HEK293 (cell line): ENCODE measurements at regions not wholly inside any gene's neighbourhood (a gene's known extent, or its start where the extent isn't known, plus 50 kb on each side); places are given as distances from the start of the nearest gene placed in this dataset.

ENCODE experiments used
- CTCF ChIA-PET: fragments of 350-600 bp; formaldehyde crosslinking; extraction: SDS; loops from one replicate; lab custom pipeline; 2021; ENCODE audit warnings: antibody characterized with exemption; lab: Yijun Ruan, JAX
- POLR2A ChIA-PET: fragments of 300-600 bp; formaldehyde crosslinking; extraction: SDS; loops from one replicate; lab custom pipeline; 2020; ENCODE audit warnings: antibody characterized with exemption, inconsistent platforms; lab: Yijun Ruan, JAX
- H3K27ac ChIP-seq: fragments of 200-500 bp; sonication (Bioruptor generic); 2 replicates; pipeline ENCODE4 v1.5.1; 2014; ENCODE audit warnings: low read depth, low read length, control low read depth, inconsistent platforms; ENCODE audit errors: extremely low read depth
- H3K36me3 ChIP-seq, 2 experiments: fragments of 200-500 bp in 1 of 2; sonication (Bioruptor generic) in 1 of 2; 1 replicate in 1 of 2; 2 replicates in 1 of 2; pipeline ENCODE4 v1.5.1; 2014 to 2017; ENCODE audit warnings: inconsistent platforms in 2 of 2, low read length in 2 of 2; ENCODE audit not compliant: control insufficient read depth in 2 of 2, insufficient read depth in 1 of 2
- H3K4me1 ChIP-seq: fragments of 200-500 bp; sonication (Bioruptor generic); 2 replicates; pipeline ENCODE4 v1.5.1; 2014; ENCODE audit warnings: mild to moderate bottlenecking, low read length, inconsistent platforms; ENCODE audit not compliant: control insufficient read depth, insufficient read depth
- H3K4me3 ChIP-seq: 2 replicates; pipeline ENCODE4 v1.5.1; 2011; ENCODE audit warnings: low read depth, mild to moderate bottlenecking, control low read depth, low read length, moderate library complexity
- H3K9me3 ChIP-seq: fragments of 200-500 bp; sonication (Bioruptor generic); 2 replicates; pipeline ENCODE4 v1.5.1; 2014; ENCODE audit warnings: low read depth, low read length, inconsistent platforms; ENCODE audit not compliant: control insufficient read depth, insufficient read depth
- KLF7 ChIP-seq: fragments of 450-650 bp; formaldehyde crosslinking; IDR thresholded peaks from 2 replicates; pipeline ENCODE4 v1.5.1; 2016; ENCODE audit warnings: missing biosample characterization, missing genetic modification characterization, borderline replicate concordance
- SCRT2 ChIP-seq: fragments of 450-650 bp; formaldehyde crosslinking; IDR thresholded peaks from 2 replicates; pipeline ENCODE4 v1.5.1; 2016; ENCODE audit warnings: missing biosample characterization, missing genetic modification characterization
- TCF7L2 ChIP-seq: IDR thresholded peaks from 2 replicates; pipeline ENCODE4 v1.6.1; 2011; ENCODE audit warnings: low read depth, mild to moderate bottlenecking, inconsistent platforms, low read length, moderate library complexity, borderline replicate concordance
- TRIM28 ChIP-seq: IDR thresholded peaks from 2 replicates; pipeline ENCODE4 v1.6.1; 2011; ENCODE audit warnings: low read length, control low read depth, borderline replicate concordance
- ZBTB1 ChIP-seq: fragments of 450-650 bp; formaldehyde crosslinking; IDR thresholded peaks from 2 replicates; pipeline ENCODE4 v1.5.1; 2016; ENCODE audit warnings: missing biosample characterization, missing genetic modification characterization
- ZBTB48 ChIP-seq: fragments of 450-650 bp; formaldehyde crosslinking; IDR thresholded peaks from 2 replicates; pipeline ENCODE4 v1.5.1; 2016; ENCODE audit warnings: missing biosample characterization, missing genetic modification characterization
- ZFP69B ChIP-seq: fragments of 450-650 bp; formaldehyde crosslinking; IDR thresholded peaks from 2 replicates; pipeline ENCODE4 v1.5.1; 2016; ENCODE audit warnings: missing biosample characterization, missing genetic modification characterization
- ZNF121 ChIP-seq: fragments of 450-650 bp; formaldehyde crosslinking; IDR thresholded peaks from 2 replicates; pipeline ENCODE4 v1.5.1; 2016; ENCODE audit warnings: missing biosample characterization, missing genetic modification characterization
- ZNF174 ChIP-seq: fragments of 450-650 bp; formaldehyde crosslinking; IDR thresholded peaks from 2 replicates; pipeline ENCODE4 v1.5.0; 2017; ENCODE audit warnings: missing biosample characterization, mild to moderate bottlenecking, missing genetic modification characterization
- ZNF175 ChIP-seq: fragments of 450-650 bp; formaldehyde crosslinking; IDR thresholded peaks from 2 replicates; pipeline ENCODE4 v1.5.1; 2016; ENCODE audit warnings: missing biosample characterization, missing genetic modification characterization
- ZNF248 ChIP-seq: fragments of 450-650 bp; formaldehyde crosslinking; IDR thresholded peaks from 2 replicates; pipeline ENCODE4 v1.5.1; 2017; ENCODE audit warnings: missing biosample characterization, missing genetic modification characterization
- ZNF266 ChIP-seq: fragments of 450-650 bp; formaldehyde crosslinking; IDR thresholded peaks from 2 replicates; pipeline ENCODE4 v1.5.1; 2016; ENCODE audit warnings: missing biosample characterization, missing genetic modification characterization, low read depth
- ZNF433 ChIP-seq: fragments of 450-650 bp; formaldehyde crosslinking; IDR thresholded peaks from 2 replicates; pipeline ENCODE4 v1.5.1; 2016; ENCODE audit warnings: missing biosample characterization, missing genetic modification characterization, low read depth
- ZNF48 ChIP-seq: fragments of 450-650 bp; formaldehyde crosslinking; IDR thresholded peaks from 2 replicates; pipeline ENCODE4 v1.5.1; 2016; ENCODE audit warnings: missing biosample characterization, missing genetic modification characterization
- ZNF510 ChIP-seq: fragments of 450-650 bp; formaldehyde crosslinking; IDR thresholded peaks from 2 replicates; pipeline ENCODE4 v1.5.1; 2018; ENCODE audit warnings: mild to moderate bottlenecking, missing genetic modification characterization, missing biosample characterization; ENCODE audit not compliant: insufficient replicate concordance
- ZNF585B ChIP-seq: fragments of 450-650 bp; formaldehyde crosslinking; IDR thresholded peaks from 2 replicates; pipeline ENCODE4 v1.5.1; 2016; ENCODE audit warnings: missing biosample characterization, missing genetic modification characterization
- ZNF654 ChIP-seq: fragments of 450-650 bp; formaldehyde crosslinking; IDR thresholded peaks from 2 replicates; pipeline ENCODE4 v1.5.1; 2016; ENCODE audit warnings: low read depth, missing biosample characterization, missing genetic modification characterization
- ZNF707 ChIP-seq: fragments of 450-650 bp; formaldehyde crosslinking; IDR thresholded peaks from 2 replicates; pipeline ENCODE4 v1.5.1; 2016; ENCODE audit warnings: missing biosample characterization, missing genetic modification characterization
- ZNF843 ChIP-seq: fragments of 450-650 bp; formaldehyde crosslinking; IDR thresholded peaks from 2 replicates; pipeline ENCODE4 v1.5.1; 2016; ENCODE audit warnings: missing biosample characterization, missing genetic modification characterization
- ZXDB ChIP-seq: fragments of 450-650 bp; formaldehyde crosslinking; IDR thresholded peaks from 2 replicates; pipeline ENCODE4 v1.5.1; 2016; ENCODE audit warnings: missing biosample characterization, missing genetic modification characterization
- TF ChIP-seq, protein P1 (sequence below): fragments of 450-650 bp; formaldehyde crosslinking; IDR thresholded peaks from 2 replicates; pipeline ENCODE4 v1.5.1; 2016; ENCODE audit warnings: missing biosample characterization, missing genetic modification characterization
- TF ChIP-seq, protein P2 (sequence below): fragments of 450-650 bp; formaldehyde crosslinking; IDR thresholded peaks from 2 replicates; pipeline ENCODE4 v1.5.1; 2016; ENCODE audit warnings: missing biosample characterization, missing genetic modification characterization

DNA sequence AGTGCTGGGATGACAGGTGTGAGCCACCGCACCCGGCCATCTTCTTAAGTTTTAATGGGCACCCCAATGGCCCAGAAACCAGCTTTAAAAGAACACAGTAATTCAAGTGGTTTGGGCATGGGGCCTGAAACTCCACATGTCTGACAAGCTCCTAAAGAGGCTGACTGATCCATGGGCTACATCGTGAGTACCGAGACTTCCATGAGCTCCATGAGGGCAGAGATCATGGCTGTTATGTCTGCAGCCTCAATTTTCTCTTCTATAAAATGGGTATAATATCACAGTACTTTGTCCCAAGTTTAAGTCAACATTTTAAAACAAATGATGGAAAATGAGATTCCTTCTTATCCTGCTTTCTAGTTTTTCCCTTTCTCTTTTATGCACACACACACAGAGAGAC, 397.6 kb upstream of the MAF start:
- POLR2A ChIA-PET = no interaction called here
- CTCF ChIA-PET = interaction anchor here (0.6 to 1.7 kb wide), 5 partner anchors 8 to 529 kb away, joined by 3 to 12 read pairs (median 3); no protein-coding TSS in a partner anchor
- H3K4me1 ChIP-seq = no peaks in the 10 kb centered on the region
- H3K36me3 ChIP-seq = no peaks in the 10 kb centered on the region
- H3K4me3 ChIP-seq = no peak overlapping the region
- no peak overlapping the region for H3K27ac ChIP-seq
- no peak for TF ChIP-seq ZNF585B (tag by site-specific recombination)
- TF ChIP-seq ZNF433 (tag by site-specific recombination) = no peak
- TF ChIP-seq, protein P1, sequence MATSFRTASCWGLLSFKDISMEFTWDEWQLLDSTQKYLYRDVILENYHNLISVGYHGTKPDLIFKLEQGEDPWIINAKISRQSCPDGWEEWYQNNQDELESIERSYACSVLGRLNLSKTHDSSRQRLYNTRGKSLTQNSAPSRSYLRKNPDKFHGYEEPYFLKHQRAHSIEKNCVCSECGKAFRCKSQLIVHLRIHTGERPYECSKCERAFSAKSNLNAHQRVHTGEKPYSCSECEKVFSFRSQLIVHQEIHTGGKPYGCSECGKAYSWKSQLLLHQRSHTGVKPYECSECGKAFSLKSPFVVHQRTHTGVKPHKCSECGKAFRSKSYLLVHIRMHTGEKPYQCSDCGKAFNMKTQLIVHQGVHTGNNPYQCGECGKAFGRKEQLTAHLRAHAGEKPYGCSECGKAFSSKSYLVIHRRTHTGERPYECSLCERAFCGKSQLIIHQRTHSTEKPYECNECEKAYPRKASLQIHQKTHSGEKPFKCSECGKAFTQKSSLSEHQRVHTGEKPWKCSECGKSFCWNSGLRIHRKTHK = no peak
- TF ChIP-seq ZNF843 (tag by site-specific recombination) = no peak
- TF ChIP-seq ZNF48 (tag by site-specific recombination) = no peak
- no peak for TF ChIP-seq ZNF174 (tag by site-specific recombination)
- TF ChIP-seq ZNF266 = no peak
- TF ChIP-seq ZNF248 (tag by site-specific recombination) = no peak
- no peak for TF ChIP-seq ZBTB1 (tag by site-specific recombination)
- TF ChIP-seq ZNF121 (tag by site-specific recombination) = no peak
- TF ChIP-seq ZXDB (tag by site-specific recombination) = no peak
- H3K9me3 ChIP-seq = no peaks in the 10 kb centered on the region

- ChIA-PET POLR2A (no interaction called here), CTCF (interaction anchor here (0.6 to 1.7 kb wide), 10 partner anchors 9 to 467 kb away, joined by 3 to 12 read pairs (median 4); no protein-coding TSS in a partner anchor)
- TF ChIP-seq ZFP69B (tag by site-specific recombination) (no peak), ZNF654 (tag by site-specific recombination) (peak; percentile 18; the same call in 1 of the 2 replicates)
- Histone ChIP-seq H3K27ac (no peak overlapping the region), H3K9me3 (no peaks in the 10 kb centered on the region), H3K4me3 (no peak overlapping the region), H3K36me3 (no peaks in the 10 kb centered on the region), H3K4me1 (no peaks in the 10 kb centered on the region)
Observed at GRCh38 chr16:79997257-79997656, 396.7 kb upstream of the MAF start.

GRCh38 chr16:79996321-79996720, 395.8 kb upstream of the MAF start:
- H3K9me3 ChIP-seq = no peaks in the 10 kb centered on the region
- no peaks in the 10 kb centered on the region for H3K36me3 ChIP-seq
- no peak overlapping the region for H3K27ac ChIP-seq
- TF ChIP-seq ZBTB48 (tag by site-specific recombination) = no peak
- no peak for TF ChIP-seq TRIM28
- TF ChIP-seq, protein P2, sequence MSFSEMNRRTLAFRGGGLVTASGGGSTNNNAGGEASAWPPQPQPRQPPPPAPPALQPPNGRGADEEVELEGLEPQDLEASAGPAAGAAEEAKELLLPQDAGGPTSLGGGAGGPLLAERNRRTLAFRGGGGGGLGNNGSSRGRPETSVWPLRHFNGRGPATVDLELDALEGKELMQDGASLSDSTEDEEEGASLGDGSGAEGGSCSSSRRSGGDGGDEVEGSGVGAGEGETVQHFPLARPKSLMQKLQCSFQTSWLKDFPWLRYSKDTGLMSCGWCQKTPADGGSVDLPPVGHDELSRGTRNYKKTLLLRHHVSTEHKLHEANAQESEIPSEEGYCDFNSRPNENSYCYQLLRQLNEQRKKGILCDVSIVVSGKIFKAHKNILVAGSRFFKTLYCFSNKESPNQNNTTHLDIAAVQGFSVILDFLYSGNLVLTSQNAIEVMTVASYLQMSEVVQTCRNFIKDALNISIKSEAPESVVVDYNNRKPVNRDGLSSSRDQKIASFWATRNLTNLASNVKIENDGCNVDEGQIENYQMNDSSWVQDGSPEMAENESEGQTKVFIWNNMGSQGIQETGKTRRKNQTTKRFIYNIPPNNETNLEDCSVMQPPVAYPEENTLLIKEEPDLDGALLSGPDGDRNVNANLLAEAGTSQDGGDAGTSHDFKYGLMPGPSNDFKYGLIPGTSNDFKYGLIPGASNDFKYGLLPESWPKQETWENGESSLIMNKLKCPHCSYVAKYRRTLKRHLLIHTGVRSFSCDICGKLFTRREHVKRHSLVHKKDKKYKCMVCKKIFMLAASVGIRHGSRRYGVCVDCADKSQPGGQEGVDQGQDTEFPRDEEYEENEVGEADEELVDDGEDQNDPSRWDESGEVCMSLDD (tag by site-specific recombination) = no peak
- no peak for TF ChIP-seq KLF7 (tag by site-specific recombination)
- no peak for TF ChIP-seq SCRT2
- no peak for TF ChIP-seq ZNF707
- no peak for TF ChIP-seq ZNF510
- no peak for TF ChIP-seq TCF7L2
- no peak for TF ChIP-seq ZNF175 (tag by site-specific recombination)
- CTCF ChIA-PET = interaction anchor here (0.7 to 1.1 kb wide), 4 partner anchors 36 to 1225 kb away, joined by 3 to 4 read pairs (median 3); no protein-coding TSS in a partner anchor
- POLR2A ChIA-PET = no interaction called here
- no peak overlapping the region for H3K4me3 ChIP-seq
- H3K4me1 ChIP-seq = no peaks in the 10 kb centered on the region
